ENCODE measurements at regions not wholly inside any gene's neighbourhood (a gene's known extent, or its start where the extent isn't known, plus 50 kb on each side); places are given as distances from the start of the nearest gene placed in this dataset.

DNA sequence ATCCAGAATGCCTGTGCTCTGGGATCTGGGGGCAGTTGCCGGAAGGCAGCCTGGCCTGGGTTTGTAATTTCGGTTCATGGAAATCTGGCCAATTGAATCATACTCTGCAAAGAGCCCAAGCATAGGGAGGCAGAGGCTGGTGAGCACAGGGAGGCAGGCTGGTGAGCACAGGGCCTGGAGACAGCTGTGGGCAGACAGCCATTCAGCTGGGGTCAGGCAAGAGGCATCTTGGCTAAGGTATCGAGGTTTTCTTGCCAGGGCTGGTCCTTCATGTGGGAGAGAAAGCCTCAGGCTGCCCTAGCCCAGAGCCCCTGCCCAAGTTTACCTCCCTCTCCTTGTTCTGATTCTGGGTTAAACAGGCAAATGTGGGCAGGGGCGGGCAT lies 63.7 kb upstream of the BAIAP2L1 start:
- Mint-ChIP-seq H3K4me3 (no peak overlapping the region), H3K9me3 (no peaks in the 10 kb centered on the region), H3K27me3 (peaks cover 20% of the 10 kb centered on the region), H3K36me3 (ENCODE audit: low read depth) (no peaks in the 10 kb centered on the region), H3K27ac (no peak overlapping the region), H3K4me1 (ENCODE audit: low read depth) (no peaks in the 10 kb centered on the region)
- TF ChIP-seq, protein P1, sequence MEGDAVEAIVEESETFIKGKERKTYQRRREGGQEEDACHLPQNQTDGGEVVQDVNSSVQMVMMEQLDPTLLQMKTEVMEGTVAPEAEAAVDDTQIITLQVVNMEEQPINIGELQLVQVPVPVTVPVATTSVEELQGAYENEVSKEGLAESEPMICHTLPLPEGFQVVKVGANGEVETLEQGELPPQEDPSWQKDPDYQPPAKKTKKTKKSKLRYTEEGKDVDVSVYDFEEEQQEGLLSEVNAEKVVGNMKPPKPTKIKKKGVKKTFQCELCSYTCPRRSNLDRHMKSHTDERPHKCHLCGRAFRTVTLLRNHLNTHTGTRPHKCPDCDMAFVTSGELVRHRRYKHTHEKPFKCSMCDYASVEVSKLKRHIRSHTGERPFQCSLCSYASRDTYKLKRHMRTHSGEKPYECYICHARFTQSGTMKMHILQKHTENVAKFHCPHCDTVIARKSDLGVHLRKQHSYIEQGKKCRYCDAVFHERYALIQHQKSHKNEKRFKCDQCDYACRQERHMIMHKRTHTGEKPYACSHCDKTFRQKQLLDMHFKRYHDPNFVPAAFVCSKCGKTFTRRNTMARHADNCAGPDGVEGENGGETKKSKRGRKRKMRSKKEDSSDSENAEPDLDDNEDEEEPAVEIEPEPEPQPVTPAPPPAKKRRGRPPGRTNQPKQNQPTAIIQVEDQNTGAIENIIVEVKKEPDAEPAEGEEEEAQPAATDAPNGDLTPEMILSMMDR (IDR thresholded peaks at IDR 0.05): no peak
- Histone ChIP-seq H3K4me1 (ENCODE audit: insufficient read depth, low read length) (no peaks in the 10 kb centered on the region), H3K4me3 (ENCODE audit: low read length) (no peak overlapping the region), H3K27me3 (ENCODE audit: control insufficient read depth in 1 of 2, insufficient read depth in 2 of 2, low read length in 2 of 2) (peaks cover 3 to 6% of the 10 kb centered on the region in 2 experiments), H3K27ac (ENCODE audit: low read depth in 1 of 2, low read length in 2 of 2) (no peak overlapping the region), H3K9me3 (ENCODE audit: control insufficient read depth in 1 of 2, insufficient read depth in 1 of 2, low read length in 2 of 2) (no peaks in the 10 kb centered on the region), H3K36me3 (ENCODE audit: insufficient read depth, low read length) (no peaks in the 10 kb centered on the region)
- ATAC-seq (ENCODE audit: poor library complexity) (no peak), DNase-seq (no peak)
- ChIA-PET POLR2A (no interaction called here), CTCF (no interaction called here)
- intact Hi-C loops (cut with DNase I, micrococcal nuclease): no loop called here

DNA sequence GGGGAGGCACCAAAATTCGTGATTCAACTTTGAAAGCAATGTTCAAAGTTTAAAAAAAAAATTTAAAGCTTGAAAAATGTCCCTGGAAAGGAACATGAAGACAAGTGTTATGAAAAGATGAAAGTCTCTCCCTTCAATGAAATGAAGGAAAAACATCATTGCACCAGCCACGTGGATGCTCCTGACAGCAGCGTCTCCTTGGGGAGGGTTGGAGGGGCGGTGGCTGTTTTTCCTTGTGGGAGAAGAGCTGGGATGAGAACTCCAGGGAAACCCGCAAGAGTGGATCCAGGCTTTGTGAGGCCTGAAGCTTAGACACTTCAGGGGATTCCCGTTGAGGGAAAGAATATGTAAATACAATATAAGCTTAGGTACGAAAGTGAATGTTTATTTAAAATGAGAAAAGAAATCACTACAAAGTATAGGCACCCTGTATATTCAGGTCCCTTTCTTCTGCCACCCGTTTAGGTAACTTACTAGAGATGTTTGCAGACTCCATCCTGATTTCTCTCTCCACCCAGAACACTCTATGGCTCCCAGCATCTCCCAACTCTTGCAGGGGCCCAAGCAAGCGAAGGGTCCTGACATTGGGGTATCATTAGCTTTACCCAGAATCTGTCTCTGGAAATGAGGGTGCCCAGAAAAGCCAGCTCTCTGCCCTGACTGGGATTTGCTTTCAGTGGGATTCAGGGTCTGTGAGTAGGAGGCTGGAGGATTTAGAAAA lies 63.1 kb upstream of the BAIAP2L1 start:
- Histone ChIP-seq H3K4me1 (ENCODE audit: insufficient read depth, low read length) (no peaks in the 10 kb centered on the region), H3K27me3 (ENCODE audit: control insufficient read depth in 1 of 2, insufficient read depth in 2 of 2, low read length in 2 of 2) (peaks cover 3% of the 10 kb centered on the region in 2 experiments), H3K9me3 (ENCODE audit: control insufficient read depth in 1 of 2, insufficient read depth in 1 of 2, low read length in 2 of 2) (no peaks in the 10 kb centered on the region), H3K36me3 (ENCODE audit: insufficient read depth, low read length) (no peaks in the 10 kb centered on the region), H3K4me3 (ENCODE audit: low read length) (no peak overlapping the region), H3K27ac (ENCODE audit: low read depth in 1 of 2, low read length in 2 of 2) (no peak overlapping the region)
- Mint-ChIP-seq H3K27me3 (peaks cover 15% of the 10 kb centered on the region), H3K36me3 (ENCODE audit: low read depth) (no peaks in the 10 kb centered on the region), H3K27ac (no peak overlapping the region), H3K4me1 (ENCODE audit: low read depth) (no peaks in the 10 kb centered on the region), H3K9me3 (no peaks in the 10 kb centered on the region), H3K4me3 (no peak overlapping the region)
- DNase-seq: no peak
- intact Hi-C loops (cut with DNase I, micrococcal nuclease): no loop called here
- CTCF ChIA-PET: no interaction called here
- TF ChIP-seq, protein P1 (IDR thresholded peaks at IDR 0.05): no peak
- POLR2A ChIA-PET: no interaction called here
- ATAC-seq (ENCODE audit: poor library complexity): no peak

DNA sequence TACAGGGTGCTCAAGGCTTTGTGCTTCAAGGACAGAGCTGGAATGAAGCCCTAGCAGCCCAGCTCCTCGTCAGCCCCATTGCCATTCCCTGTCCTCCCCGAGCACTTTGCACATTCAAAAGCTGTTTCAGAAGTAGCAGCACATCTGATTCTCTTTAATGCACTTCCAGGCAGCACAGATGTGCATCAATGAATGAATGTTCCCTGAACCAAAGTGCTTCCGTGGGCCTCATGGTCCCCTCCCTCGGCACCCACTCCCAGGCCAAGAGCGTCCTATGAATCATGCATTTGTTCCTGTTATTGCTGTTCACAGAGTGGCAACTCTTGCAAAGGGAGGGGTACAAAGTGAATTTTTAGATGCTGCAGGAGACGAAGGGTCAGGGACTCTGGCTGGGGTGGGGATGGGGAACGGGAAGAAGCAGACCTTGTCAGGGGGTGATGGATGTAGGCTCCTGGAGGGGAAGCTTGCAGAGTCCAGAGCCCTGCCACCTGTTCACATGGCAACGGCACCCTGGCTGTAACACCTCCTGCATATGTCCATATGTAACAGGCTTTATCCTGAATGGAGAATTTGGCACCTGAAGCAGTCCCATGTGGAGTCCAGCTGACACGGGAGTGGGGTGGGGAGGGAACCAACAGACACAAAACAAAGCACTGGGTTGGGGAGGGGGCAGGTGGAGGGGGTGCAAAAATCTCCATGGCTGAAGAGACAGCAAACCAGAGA lies 62.2 kb upstream of the BAIAP2L1 start:
- Mint-ChIP-seq H3K4me3 (no peak overlapping the region), H3K36me3 (ENCODE audit: low read depth) (no peaks in the 10 kb centered on the region), H3K4me1 (ENCODE audit: low read depth) (no peaks in the 10 kb centered on the region), H3K27me3 (peaks cover 9% of the 10 kb centered on the region), H3K27ac (no peak overlapping the region), H3K9me3 (no peaks in the 10 kb centered on the region)
- CTCF ChIA-PET: no interaction called here
- DNase-seq (no peak), ATAC-seq (ENCODE audit: poor library complexity) (no peak)
- POLR2A ChIA-PET: no interaction called here
- Histone ChIP-seq H3K27ac (ENCODE audit: low read depth in 1 of 2, low read length in 2 of 2) (no peak overlapping the region), H3K9me3 (ENCODE audit: control insufficient read depth in 1 of 2, insufficient read depth in 1 of 2, low read length in 2 of 2) (no peaks in the 10 kb centered on the region), H3K4me1 (ENCODE audit: insufficient read depth, low read length) (no peaks in the 10 kb centered on the region), H3K36me3 (ENCODE audit: insufficient read depth, low read length) (no peaks in the 10 kb centered on the region), H3K4me3 (ENCODE audit: low read length) (no peak overlapping the region), H3K27me3 (ENCODE audit: control insufficient read depth in 1 of 2, insufficient read depth in 2 of 2, low read length in 2 of 2) (peaks cover 3% of the 10 kb centered on the region in 2 experiments)
- TF ChIP-seq, protein P1 (IDR thresholded peaks at IDR 0.05): no peak
- intact Hi-C loops (cut with DNase I, micrococcal nuclease): no loop called here
